ENCODE measurements at regions not wholly inside any gene's neighbourhood (a gene's known extent, or its start where the extent isn't known, plus 50 kb on each side); places are given as distances from the start of the nearest gene placed in this dataset.

DNA sequence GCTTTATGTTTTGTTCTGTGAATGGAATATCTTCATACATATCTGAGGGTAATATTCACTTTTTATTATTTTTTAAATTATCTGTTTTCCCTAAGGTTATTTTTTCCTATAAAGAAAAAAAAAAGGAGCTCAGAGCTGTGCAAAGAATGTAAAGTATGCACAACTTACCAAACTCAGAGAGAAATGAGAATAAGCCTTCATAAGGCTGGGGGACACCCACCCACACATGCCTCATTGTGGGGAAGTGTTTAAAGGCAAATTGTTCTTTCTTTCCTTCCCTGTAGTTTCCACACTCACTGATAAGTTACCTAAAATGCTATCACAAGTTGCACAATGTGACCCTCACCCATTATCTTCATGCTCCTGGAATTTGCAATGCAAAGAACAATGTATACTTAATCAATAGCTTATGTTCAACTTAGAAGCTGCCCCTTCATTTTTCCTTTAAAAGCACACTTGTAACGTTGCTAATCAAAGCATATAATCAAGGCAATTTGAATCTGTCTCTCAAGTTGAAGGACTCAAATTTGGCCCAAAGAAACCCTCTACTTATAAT, 108.1 kb downstream of the GNAT3 start:
- DNase-seq, result no peak

DNA sequence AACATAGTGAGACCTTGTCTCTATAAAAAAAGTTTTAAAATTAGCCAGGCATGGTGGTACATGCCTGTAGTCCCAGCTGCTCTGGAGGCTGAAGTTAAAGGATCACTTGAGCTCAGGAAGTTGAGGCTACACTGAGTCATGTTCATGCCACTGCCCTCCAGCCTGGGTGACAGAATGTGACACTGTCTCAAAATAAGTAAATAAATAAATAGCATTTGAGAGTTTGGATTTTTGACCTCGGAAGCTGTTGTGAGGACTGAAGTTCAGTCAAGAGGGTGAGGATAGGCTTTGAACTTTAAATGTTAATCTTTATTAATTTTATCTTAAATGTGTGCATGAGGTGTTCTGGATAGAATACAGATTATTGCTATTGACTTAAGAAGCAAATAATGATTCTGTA, 110.2 kb downstream of the GNAT3 start:
- no peak for DNase-seq

DNA sequence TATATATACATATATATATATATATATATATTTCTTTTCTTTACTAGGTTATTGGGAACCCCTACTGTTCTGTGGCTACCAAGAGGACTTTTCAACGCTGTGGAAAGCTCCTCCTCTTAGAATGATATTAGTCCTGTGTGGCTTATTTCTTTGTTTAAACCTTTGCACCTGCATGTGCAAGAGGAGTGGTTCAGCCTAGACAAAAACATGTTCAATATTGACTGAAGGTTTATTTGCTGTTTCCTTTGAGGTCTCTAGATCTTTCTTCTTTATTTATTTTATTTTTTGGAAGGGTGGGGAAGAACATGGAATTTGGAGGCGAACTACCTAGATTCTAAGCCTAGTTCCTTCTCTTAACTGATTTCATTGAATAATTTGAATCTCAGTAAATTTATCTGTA, 118.1 kb downstream of the GNAT3 start:
- no peak for DNase-seq

DNA sequence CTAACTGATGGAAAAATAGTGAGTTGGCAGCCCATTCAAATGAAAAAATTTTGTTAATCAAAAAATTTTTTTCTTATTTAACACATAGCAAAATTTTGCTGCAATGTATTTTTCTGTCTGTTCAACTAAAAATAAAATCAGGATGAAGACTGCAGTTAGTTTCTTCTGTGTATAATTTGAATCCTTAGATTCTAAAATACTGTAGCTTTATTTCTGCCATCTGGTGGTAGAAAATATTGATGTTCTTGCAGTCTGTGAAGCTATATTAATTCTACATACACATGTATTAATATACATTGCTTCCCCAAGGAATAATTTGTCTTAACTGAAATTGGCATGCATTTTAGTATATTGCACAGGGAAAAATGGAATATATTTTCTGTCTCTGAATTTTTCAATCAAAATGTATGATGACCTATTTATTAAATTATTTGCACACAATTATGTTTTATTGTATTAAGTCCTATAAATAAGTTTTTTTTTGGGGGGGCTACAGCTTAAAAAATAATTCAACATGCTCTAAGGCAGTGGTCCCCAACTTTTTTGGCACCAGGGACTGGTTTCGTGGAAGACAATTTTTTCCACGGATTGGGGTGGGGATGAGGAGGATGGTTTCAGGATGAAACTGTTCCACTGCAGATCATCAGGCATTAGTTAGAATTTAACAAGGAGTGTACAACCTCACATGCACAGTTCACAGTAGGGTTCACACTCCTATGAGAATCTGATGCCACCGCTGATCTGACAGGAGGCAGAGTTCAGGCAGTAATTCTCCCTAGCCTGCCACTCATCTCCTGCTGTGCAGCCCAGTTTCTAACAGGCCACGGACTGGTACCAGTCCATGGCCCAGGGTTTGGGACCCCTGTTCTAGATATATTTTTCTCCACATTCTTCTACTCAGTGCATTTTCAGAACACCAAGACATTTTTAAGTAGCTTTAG, 119.4 kb downstream of the GNAT3 start:
- peak; percentile 36 for DNase-seq

DNA sequence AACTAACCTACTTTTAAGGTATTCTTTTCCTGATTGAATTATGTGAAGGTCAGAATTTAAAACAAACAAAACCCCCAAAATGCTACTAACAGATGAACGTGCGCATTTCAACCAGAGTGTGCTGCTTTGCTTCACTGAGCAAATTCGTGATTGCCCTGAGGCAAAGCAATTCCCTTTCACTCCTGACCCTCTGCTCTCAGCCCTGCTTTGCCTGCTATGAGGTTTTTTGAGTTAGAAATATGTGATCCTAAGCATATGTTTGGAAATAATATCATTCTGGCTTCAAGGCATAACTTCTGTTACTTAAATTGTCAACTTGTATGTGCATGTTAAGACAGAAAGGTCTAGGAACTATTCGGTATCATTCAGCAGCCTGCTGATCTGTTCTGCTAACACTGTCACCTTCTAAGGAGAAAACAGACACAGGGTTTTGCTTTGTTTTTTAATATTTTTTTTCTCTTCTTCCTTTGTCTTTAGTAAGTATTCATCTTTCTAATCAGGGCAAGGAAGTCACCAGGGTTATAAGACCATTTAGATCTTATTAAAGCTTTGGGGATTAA, 124.2 kb downstream of the GNAT3 start:
- DNase-seq, result no peak

DNA sequence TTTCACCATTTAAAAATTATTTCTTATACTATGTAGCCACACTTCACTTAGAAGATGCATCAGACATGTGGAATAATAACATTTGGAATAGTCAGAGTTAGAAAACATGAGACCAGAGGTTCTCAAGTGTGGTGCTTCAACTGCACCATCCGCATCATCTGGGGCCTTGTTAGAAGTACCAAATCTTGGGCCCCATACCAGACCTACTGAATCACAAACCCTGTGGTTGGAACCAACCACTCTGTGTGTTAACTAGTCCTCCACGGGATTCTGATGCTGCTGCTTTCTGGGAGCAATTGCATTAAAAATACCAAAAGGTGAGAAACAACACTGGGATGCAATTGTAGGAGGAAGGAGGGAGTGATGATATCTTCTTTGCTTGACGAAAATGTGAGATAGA, 125.2 kb downstream of the GNAT3 start:
- no peak for DNase-seq

DNA sequence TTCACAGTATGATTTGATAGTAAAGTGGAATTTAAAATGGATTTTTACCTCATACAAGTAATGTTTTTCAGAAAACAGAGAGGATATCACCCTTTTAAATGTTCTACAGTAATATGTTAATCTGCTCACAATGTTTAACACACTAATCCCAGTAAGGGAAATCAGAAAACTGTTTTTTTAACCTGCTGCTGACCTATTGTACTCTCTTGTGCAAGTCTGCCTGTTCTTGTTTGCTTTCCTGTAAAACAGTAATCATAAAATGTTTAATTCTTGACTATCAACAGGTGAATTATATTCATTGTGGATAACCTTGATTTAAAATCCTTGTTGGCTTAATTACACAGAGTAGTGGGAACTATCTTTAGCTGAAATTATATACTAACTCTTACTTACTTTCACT, 126.4 kb downstream of the GNAT3 start:
- DNase-seq, result no peak

DNA sequence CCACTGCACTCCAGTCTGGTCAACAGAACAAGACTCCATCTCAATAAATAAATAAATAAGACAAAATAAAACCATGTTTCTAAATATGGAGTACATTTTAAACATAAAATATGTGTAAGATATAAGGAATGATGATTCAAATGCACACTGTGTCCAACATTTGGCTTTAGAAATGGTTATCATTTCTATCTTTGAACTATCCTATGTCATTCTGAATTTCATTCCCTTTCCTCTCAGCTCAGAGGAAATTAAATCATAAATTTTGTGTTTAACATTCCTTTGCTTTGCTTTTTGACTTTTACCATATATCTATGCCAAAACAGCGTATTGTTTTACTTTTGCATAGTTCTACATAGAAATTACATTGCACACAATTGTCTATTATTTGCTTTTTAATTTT, 130.9 kb downstream of the GNAT3 start:
- no peak for DNase-seq

DNA sequence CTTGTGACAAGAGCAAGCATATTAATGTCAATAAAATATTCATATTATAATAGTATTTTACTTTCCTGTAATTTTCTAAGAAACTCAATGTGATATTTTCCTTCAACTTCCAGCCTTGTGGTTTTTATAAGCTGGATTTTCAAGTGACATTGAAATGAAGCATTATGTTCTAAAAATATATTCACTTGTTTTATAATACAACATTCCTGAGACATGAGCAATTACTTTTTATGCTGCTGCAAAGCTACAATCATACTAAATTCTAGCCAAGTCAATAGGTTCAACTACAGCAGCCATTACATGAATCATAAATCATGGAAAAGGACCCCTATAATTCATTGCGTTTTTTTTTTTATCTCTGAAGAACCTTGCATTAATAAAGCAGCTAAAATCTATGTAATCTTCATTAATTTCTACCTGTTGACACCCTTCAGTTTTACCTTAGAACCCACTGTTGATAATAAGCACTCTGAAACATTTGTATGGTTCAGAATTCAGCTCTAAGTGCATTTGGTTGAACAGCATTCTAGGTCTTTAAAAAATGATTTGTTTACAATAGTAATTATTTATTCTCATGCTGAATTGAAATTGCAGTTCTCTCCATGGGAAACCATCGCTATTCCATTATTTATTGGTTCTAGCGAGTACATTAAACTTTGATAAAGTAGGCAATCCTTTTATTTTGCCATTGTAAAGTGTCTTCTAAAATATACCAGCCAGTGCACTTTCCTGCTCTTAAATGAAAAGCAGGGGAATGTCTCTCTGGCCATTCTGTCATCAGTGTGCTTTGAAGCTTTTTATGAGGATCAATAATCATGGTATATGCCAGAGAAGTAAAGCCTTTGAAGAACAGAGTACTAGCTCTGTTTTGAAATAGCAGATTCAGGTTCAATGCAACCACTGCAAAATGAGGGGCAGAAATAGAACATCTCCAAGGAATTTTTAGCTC, 132.6 kb downstream of the GNAT3 start:
- no peak for DNase-seq

DNA sequence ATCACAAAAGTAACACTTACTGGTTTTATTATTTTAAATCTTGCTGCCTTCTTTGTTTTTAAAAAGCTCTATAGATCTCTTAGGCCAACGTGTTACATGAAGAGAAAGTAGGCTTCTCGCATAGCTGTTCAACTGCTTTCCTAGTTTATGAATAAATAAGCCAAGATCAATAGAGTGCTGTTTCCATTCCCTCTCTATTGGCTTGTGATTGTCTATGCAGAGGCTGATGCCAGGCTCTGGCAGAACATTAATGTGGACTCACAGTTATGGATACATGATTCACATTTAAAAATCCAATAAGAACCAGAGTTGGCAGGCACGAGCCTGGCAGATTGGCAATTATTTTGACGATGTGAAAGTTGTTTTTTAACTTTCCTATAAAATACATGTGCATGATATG, 137.5 kb downstream of the GNAT3 start:
- DNase-seq, result no peak

DNA sequence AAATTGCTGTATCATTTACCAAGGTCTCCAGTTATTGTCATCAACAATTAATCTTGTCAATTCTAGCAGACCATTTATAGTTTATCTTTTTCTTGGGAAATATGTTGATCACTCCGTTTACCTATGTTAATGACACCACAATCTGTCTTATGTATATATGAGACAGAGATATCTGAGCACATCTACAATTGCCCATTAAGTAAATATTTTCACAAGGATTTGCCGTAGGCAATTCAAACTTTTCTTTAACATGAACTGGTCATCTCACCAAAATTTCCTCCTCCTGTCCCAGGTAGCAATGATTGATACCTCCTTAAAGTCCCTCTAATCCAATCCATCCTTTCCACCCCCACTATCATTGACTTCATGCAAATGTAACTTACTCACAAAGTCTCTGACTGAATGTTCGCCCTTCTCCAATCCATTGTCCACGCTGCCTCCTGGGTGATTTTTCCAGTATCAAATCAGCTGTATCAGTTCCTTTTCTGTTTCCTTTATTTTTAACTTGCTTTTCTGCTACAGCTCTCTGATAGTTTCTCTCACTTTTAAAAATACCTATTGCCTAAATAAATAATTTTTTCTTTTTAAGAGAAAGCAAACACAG, 138.3 kb downstream of the GNAT3 start:
- DNase-seq, result no peak

DNA sequence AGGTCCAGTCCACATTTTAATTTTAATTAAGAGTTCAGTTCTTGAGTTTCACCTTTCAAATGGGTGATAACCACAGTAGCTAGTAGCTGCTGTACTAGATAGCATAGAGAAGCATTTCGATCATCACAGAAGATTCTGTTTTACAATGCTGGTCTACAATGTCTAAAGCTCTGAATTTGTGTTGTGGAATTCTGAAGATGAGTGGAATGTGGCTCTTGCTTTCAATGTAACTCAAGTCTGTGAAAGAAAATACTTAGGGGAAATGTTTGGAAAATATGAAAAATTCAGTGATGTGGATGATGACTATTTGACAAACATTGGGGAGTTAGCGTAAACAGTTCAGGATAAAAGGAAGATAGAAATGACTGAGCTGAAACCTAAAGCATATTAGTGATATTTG, 139.4 kb downstream of the GNAT3 start:
- DNase-seq, result no peak

DNA sequence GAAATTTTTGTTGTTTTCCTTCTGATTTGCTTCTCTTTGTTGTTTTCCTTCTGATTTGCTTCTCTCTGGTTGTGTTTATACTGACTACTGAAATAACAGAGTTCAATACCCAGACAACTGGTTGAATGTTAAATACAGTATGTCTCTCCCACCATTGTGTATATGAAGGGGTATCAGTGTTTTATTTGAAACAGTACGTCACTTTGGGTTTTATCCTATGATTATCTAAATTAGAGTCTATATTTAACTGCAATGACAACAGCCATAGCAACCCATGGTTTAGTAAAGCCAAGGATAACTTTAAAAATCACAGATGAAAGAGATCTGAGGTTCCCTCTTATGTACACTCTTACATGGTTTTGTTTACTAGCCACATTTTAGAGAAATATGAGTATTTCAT, 141.3 kb downstream of the GNAT3 start:
- DNase-seq, result no peak

DNA sequence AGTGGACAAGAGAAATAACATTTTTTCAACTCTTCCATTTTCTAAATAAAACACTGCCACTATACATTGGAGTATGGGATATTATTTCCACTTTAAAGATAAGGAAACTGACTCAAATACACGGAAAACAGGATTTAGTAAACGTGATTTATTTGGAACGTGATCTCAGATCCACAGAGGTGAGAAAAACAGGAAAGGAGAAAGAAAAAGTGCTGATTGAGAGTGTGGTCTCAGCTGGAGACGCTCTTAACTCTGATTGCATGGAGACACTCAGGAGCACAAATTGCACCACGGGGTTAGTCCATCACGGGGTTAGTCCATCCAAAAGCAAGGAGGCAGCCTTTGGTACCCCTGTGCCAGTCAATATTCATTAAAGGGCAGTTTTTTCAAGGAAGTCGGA, 142.5 kb downstream of the GNAT3 start:
- DNase-seq, result no peak

DNA sequence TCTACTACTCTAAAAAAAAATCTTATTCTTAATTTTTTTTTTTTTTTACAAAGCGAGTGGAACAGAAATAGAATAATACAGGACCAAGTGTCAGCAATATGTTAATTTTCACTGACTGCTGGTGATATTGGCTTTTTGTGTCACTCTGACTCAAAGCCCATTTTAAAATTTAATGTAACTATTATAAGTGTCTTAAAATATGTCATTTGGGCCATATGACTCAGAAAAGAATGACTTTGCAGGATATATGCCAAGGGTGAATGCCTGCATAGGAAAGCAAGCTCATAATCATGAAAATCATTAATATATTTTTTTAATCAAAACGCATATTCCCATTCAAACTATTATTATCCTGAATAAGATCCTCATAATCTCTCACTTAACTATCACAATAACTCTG, 149.2 kb downstream of the GNAT3 start:
- DNase-seq, result no peak

DNA sequence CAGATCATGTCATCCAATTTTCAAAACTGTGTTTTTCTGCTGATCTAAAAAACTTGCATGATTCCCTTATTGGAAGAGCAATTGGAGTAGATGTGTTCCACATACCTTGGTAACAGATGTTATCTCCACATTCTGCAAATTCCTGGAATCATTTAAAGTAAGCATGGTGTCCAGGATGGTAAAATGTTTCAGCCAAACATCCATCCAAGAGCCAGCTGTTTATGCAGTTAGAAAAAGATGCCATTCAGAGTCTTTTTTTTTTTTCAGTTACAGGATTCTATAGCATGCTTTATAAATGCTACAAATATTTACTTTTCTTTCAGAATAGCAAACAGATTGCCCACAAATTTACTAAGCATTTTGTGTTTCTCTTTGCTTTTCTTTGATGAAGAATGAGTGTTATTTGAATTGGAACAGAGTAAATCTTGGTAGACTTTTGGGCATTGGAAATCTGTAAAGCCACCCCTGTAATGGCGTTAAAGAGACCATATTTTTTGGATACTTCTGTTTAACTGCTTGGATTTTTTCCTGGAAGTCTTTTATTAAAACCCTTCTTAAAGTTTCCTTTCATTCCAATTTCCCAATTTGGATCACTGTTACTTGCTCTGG, 149.8 kb downstream of the GNAT3 start:
- no peak for DNase-seq

DNA sequence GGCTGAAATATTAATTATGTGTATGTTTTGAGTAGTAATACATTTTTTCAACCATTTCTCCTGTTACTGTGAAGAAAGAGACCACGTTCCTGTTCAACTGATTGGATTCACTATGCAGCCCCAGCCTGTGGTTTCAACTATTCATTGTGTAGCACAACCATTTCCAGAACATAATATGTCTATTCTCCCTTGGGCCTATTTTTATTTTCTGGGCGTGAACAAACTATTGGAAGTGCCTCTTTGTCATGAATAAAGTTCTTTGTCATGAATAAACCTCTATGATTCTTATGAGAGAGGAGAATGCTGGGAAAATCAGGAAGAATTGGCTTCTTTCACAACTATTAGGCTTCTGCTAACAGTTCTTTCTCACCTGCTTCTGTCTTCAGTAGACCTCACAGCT, 152.4 kb downstream of the GNAT3 start:
- no peak for DNase-seq

DNA sequence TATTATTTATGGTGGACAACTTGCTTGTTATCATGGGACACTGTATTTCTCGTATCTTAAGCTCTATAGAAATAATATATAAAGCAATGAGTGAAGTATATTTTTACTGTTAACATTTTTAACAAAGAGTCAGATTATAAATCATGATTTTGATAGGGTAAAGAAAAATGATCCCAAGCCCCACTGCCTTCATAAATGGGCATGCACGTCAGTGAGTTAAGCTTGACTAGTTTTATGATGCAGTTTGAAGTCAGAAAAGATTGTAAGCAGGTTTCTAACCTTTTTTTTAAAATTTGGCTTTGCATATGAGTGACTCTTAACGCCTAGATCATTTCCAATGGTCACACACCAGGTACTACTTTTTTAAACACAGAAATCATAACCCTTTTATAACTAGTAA, 152.8 kb downstream of the GNAT3 start:
- no peak for DNase-seq

DNA sequence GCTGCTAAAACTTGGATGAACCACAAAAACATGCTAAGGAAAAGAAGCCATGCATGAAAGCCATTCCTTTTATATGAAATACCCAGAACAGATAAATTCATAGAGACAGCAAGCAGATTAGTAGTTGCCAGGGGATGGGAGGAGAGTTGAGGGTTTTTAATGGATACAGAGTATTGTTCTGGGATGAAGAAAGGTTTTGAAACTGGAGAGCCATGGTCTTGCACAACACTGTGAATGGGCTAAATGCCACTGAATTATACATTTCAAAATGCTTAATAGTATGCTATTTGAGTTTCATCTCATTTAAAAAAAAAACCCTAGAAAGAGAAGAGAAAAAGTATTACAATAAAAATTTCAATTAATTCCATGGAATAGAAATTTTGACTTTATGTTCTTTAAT, 154.3 kb downstream of the GNAT3 start:
- DNase-seq, result no peak

DNA sequence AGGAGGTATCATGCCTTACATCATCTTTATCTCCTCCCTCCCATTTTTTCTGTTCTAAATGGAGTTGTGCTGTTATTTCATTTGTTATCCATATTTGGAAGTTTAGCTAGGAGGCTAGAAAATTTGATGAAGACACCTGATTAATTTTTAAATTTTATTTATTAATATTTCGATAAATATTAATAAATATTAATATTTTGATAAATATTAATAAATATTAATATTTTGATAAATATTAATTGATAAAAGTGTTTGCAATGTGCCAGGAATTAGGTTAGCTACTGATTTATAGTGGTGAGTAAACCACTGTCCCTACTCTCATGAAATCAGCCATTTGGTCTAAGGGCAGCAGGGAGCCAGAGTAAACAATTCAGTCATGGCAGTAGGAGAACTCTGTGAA, 161.4 kb downstream of the GNAT3 start:
- DNase-seq, result no peak

DNA sequence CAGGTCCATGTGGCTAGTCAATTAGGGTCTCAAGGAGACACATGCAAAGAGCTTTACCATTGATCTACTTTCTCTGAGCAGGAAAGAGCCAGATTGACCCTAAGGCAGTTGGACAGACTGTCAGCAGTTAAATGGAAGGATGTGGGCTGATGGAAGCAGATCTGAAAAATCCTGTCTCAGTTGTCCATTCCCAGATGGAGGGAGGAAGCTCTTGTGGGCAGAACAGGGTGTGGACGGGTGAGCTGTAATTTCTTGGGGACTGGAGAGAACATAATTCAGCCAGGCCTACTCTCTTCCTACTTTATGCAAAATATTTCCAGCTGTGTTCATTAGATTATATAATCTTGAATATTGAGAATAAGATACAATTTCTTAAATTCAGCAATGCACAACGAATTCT, 163.6 kb downstream of the GNAT3 start:
- no peak for DNase-seq

DNA sequence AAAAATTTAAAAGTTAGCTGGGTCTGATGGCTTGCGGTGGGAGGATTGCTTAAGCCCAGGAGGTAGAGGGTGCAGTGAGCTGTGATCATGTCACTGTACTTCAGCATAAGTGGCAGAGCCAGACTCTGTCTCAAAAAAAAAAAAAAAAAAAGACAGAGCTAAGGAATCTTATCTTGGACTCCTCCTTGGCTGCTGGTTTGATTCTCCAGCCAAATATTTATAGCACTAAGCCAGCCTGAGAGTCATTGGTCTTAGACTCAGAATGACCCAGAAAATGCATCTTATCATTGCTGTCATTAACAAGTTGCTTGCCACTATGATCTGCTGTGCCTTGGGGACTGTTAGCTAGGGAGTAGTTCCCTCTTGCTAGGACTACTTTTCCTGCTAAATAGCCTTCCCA, 164.7 kb downstream of the GNAT3 start:
- no peak for DNase-seq
